Coronary artery (tissue), 2 donors: ENCODE measurements at regions not wholly inside any gene's neighbourhood (a gene's known extent, or its start where the extent isn't known, plus 50 kb on each side); places are given as distances from the start of the nearest gene placed in this dataset.
A peak's percentile ranks its signal among the peaks of the same experiment; 100 is the strongest.

Experiments used
- DNase-seq: peaks from one replicate; pipeline ENCODE4 v3.0.0-alpha.2; 2017; ENCODE audit warnings: low spot score
- H3K27ac ChIP-seq, 2 donors: fragments of 200-600 bp; sonication (generic); one replicate each; pipeline ENCODE4 v1.5.1; 2016 to 2019
- H3K4me3 ChIP-seq: fragments of 200-600 bp; sonication (generic); 2 replicates; pipeline ENCODE4 v1.5.1; 2016; ENCODE audit warnings: mild to moderate bottlenecking, moderate library complexity
- TF ChIP-seq, protein P1 (sequence below): fragments of 200-600 bp; sonication (generic); IDR thresholded peaks from one replicate; pipeline ENCODE4 v1.5.1; 2019; ENCODE audit warnings: antibody characterized with exemption

GRCh38 chr17:33515974-33516373, 222.9 kb upstream of the ASIC2 start:
- no peak overlapping the region for H3K4me3 ChIP-seq
- no peak for DNase-seq
- TF ChIP-seq, protein P1, sequence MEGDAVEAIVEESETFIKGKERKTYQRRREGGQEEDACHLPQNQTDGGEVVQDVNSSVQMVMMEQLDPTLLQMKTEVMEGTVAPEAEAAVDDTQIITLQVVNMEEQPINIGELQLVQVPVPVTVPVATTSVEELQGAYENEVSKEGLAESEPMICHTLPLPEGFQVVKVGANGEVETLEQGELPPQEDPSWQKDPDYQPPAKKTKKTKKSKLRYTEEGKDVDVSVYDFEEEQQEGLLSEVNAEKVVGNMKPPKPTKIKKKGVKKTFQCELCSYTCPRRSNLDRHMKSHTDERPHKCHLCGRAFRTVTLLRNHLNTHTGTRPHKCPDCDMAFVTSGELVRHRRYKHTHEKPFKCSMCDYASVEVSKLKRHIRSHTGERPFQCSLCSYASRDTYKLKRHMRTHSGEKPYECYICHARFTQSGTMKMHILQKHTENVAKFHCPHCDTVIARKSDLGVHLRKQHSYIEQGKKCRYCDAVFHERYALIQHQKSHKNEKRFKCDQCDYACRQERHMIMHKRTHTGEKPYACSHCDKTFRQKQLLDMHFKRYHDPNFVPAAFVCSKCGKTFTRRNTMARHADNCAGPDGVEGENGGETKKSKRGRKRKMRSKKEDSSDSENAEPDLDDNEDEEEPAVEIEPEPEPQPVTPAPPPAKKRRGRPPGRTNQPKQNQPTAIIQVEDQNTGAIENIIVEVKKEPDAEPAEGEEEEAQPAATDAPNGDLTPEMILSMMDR: no peak
- no peak overlapping the region for H3K27ac ChIP-seq

GRCh38 chr17:33516645-33517044, 223.6 kb upstream of the ASIC2 start:
- no peak overlapping the region for H3K27ac ChIP-seq
- no peak overlapping the region for H3K4me3 ChIP-seq
- TF ChIP-seq, protein P1: no peak
- DNase-seq: no peak

DNA sequence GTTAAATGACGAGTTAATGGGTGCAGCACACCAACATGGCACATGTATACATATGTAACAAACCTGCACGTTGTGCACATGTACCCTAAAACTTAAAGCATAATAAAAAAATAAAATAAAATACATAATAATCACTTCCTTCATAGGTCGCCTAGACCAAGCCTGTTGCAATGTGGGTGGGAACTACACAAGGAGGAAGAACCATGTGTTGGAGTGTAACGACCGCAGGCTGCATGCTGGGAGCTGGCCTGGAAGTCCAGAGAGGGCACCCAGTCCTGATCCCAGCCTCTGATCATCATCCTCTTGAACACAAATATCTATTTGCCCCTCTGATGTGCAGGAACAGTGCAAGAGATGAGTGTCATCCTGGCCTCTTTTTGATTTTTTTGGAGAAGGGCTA, 224.7 kb upstream of the ASIC2 start:
- no peak overlapping the region for H3K4me3 ChIP-seq
- TF ChIP-seq, protein P1: no peak
- H3K27ac ChIP-seq: no peak overlapping the region
- DNase-seq: no peak

GRCh38 chr17:33519692-33520091, 226.6 kb upstream of the ASIC2 start:
- no peak for DNase-seq
- H3K4me3 ChIP-seq: no peak overlapping the region
- H3K27ac ChIP-seq: no peak overlapping the region
- TF ChIP-seq, protein P1: no peak

GRCh38 chr17:33520426-33521330, 227.6 kb upstream of the ASIC2 start:
- no peak overlapping the region for H3K27ac ChIP-seq
- DNase-seq: no peak
- H3K4me3 ChIP-seq: no peak overlapping the region
- TF ChIP-seq, protein P1: peak; percentile 45

DNA sequence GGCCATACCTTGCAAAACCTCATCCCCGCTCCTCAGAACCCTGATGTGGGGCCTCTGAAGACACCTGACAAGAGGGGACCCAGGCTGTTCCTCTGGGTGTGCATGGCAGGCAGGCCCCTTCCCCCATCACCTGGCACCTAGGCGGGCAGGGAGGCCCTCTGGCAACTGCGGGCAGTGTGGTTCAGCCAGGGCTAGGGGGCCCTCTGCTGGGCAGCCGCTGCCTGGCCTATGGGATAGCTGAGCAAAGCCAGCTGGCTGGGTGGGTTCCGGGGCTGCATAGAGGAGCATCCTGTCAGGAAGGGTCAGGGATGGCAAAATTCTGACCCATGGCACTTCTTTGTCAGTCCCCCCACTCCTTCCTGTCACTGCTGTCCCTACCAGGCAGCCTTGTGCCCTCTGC, 228.7 kb upstream of the ASIC2 start:
- TF ChIP-seq, protein P1: no peak
- Histone ChIP-seq H3K4me3 (no peak overlapping the region), H3K27ac (no peak overlapping the region)
- no peak for DNase-seq

- DNase-seq: no peak
- no peak overlapping the region for H3K27ac ChIP-seq
- TF ChIP-seq, protein P1: no peak
- no peak overlapping the region for H3K4me3 ChIP-seq
Observed at GRCh38 chr17:33522623-33523022, 229.5 kb upstream of the ASIC2 start.
